Kidney (tissue), 13 donors: ENCODE measurements at regions not wholly inside any gene's neighbourhood (a gene's known extent, or its start where the extent isn't known, plus 50 kb on each side); places are given as distances from the start of the nearest gene placed in this dataset.

Experiments used
- DNase-seq, 5 donors: peaks; one replicate each; pipeline ENCODE4 v3.0.0-alpha.2; 2013 to 2020
- FAIRE-seq: peaks from 2 replicates; lab custom pipeline; 2012; peaks lifted over from hg19 to GRCh38; lab: Jason Lieb, UNC
- H3K27ac ChIP-seq, 2 donors: one replicate each; pipeline ENCODE4 v1.7.0; 2013; ENCODE audit warnings: low read depth in 2 of 2, low read length in 2 of 2, inconsistent platforms in 1 of 2
- H3K27me3 ChIP-seq: one replicate; pipeline ENCODE4 v1.7.1; 2013; ENCODE audit warnings: low read length, inconsistent platforms; ENCODE audit not compliant: control insufficient read depth, insufficient read depth
- H3K36me3 ChIP-seq, 3 donors: one replicate each; pipeline versions ENCODE4 v1.7.0 to v1.7.1; 2013; ENCODE audit warnings: low read length in 3 of 3, control low read depth in 1 of 3, inconsistent platforms in 1 of 3; ENCODE audit not compliant: insufficient read depth in 3 of 3, control insufficient read depth in 2 of 3
- H3K4me1 ChIP-seq, 3 donors: one replicate each; pipeline versions ENCODE4 v1.7.0 to v1.7.1; 2013; ENCODE audit warnings: low read length in 3 of 3, inconsistent platforms in 1 of 3, low read depth in 1 of 3; ENCODE audit not compliant: control insufficient read depth in 2 of 3, insufficient read depth in 2 of 3
- H3K4me3 ChIP-seq, 3 donors: one replicate each; pipeline versions ENCODE4 v1.7.0 to v1.8.1; 2013; ENCODE audit warnings: low read length in 3 of 3, control low read depth in 1 of 3, inconsistent platforms in 1 of 3
- H3K9ac ChIP-seq, 3 donors: one replicate each; pipeline versions ENCODE4 v1.7.0 to v1.7.1; 2013; ENCODE audit warnings: low read length in 3 of 3, control low read depth in 1 of 3, inconsistent platforms in 1 of 3
- H3K9me3 ChIP-seq, 3 donors: one replicate each; pipeline versions ENCODE4 v1.7.0 to v1.7.1; 2013; ENCODE audit warnings: low read length in 3 of 3, control low read depth in 1 of 3, inconsistent platforms in 1 of 3; ENCODE audit not compliant: control insufficient read depth in 2 of 3, insufficient read depth in 1 of 3
- CTCF ChIP-seq: IDR thresholded peaks from 3 replicates; pipeline ENCODE4 v1.5.1; 2012; ENCODE audit warnings: mild to moderate bottlenecking, moderate library complexity, borderline replicate concordance; ENCODE audit not compliant: insufficient read depth; ENCODE audit errors: extremely low read depth
- intact Hi-C: fragments of 100-400 bp; cut with DNase I; formaldehyde crosslinking; loops from one replicate; pipeline ENCODE4 v1.11.1; 2022
- donor health status: control.
- donor health status: control.
- donor health status: control.
- donor health status: control.
- donor health status: control.
- donor health status: DM: yes; HTN: yes; CAD: no.
- donor health status: Normal renal cell carcinoma (clear cell type).

DNA sequence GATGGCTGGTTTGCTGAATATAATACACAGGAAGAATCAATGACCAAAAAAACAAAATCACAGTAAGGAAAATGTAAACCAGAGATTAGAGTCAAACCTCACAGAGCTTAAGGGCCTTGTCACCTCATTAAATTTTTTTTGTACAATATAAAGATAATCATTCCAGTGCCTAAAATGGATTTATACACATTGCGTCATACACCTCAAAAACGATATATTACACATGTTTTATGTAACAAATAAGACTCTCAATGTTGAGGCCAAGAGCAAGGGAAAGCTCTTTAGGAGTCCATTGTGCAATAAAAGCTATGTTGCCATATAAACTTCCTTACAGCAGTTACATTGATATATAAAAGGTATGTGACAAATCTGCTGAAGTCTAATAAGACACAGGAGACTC lies 856.7 kb upstream of the SLITRK1 start:
- Histone ChIP-seq H3K27me3 (no peaks in the 10 kb centered on the region), H3K27ac (no peak overlapping the region), H3K36me3 (no peaks in the 10 kb centered on the region), H3K9me3 (no peaks in the 10 kb centered on the region), H3K4me3 (no peak overlapping the region), H3K4me1 (no peaks in the 10 kb centered on the region), H3K9ac (no peak overlapping the region)
- FAIRE-seq (no peak), DNase-seq (no peak)
- intact Hi-C loops: no loop called here
- no peak for TF ChIP-seq CTCF

- FAIRE-seq (no peak), DNase-seq (no peak)
- no peak overlapping the region for H3K4me3 ChIP-seq
- no peak for TF ChIP-seq CTCF
- no peaks in the 10 kb centered on the region for H3K27me3 ChIP-seq
- intact Hi-C loops: no loop called here
- H3K9me3 ChIP-seq: no peaks in the 10 kb centered on the region
- H3K4me1 ChIP-seq: no peaks in the 10 kb centered on the region
- no peak overlapping the region for H3K9ac ChIP-seq
- H3K27ac ChIP-seq: no peak overlapping the region
- H3K36me3 ChIP-seq: no peaks in the 10 kb centered on the region
Observed at GRCh38 chr13:84737661-84738060, 855.4 kb upstream of the SLITRK1 start.

DNA sequence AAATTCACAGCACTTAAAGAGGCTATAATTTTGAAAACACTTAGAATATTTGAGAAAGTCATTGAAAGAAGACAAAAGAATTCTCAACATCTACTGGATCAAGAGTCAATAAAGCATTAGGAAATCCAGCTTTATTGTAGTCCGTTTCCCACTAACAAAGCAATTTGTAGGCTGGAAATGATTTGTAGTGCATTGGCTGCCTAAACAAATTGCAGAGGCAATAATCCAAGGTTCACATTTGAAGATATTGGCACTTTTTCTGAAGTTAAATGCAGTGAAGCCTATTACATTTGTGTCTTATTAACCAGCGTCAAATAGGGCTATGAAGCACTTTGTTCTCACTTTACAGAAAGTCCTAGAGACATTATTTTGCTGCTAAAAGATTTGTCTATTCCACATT lies 848.1 kb upstream of the SLITRK1 start:
- H3K27ac ChIP-seq: no peak overlapping the region
- no peak for TF ChIP-seq CTCF
- no peaks in the 10 kb centered on the region for H3K9me3 ChIP-seq
- no peak overlapping the region for H3K4me3 ChIP-seq
- DNase-seq: no peak
- intact Hi-C loops: no loop called here
- no peak for FAIRE-seq
- no peaks in the 10 kb centered on the region for H3K27me3 ChIP-seq
- no peaks in the 10 kb centered on the region for H3K4me1 ChIP-seq
- no peak overlapping the region for H3K9ac ChIP-seq
- no peaks in the 10 kb centered on the region for H3K36me3 ChIP-seq
